ENCODE measurements at regions not wholly inside any gene's neighbourhood (a gene's known extent, or its start where the extent isn't known, plus 50 kb on each side); places are given as distances from the start of the nearest gene placed in this dataset.
"Not testable (repeated sequence)": the region's sequence is repeated elsewhere in the genome, so short reads cannot be mapped to it uniquely, and the experiment has no call there.

- DNase-seq (ENCODE audit: low spot score) = no peak
Measured at GRCh38 chr3:18236726-18237125, 188.4 kb downstream of the SATB1 start.

DNA sequence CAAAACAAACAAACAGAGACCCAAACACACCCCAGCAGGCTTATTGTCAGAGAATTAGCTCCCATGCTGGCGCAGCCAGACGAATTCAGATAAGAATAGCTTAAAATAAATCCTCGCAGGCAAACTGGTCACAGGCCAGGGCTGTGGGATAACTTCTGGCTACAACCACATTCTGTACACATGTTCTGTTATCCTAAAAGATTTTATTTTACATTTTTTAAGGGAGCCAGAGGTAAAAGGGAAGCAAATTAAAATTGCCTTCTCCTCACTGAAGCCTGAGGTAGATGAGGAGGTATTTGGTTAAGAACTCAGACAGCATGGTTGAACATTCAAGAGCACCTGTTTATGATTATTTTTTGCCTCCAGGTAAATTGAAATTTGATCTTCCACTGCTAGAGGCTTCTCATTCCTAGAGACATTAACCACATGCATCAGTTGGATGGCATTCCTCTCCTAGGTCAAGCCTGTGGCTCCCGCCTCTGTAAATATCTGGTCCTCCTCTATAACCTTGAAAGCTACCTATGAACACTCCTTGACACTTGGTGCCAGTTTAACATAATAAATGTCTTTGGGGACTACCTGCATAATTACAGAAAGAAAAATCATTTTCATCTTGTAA is 190.3 kb downstream of the SATB1 start:
- no peak for DNase-seq (ENCODE audit: low spot score)

DNA sequence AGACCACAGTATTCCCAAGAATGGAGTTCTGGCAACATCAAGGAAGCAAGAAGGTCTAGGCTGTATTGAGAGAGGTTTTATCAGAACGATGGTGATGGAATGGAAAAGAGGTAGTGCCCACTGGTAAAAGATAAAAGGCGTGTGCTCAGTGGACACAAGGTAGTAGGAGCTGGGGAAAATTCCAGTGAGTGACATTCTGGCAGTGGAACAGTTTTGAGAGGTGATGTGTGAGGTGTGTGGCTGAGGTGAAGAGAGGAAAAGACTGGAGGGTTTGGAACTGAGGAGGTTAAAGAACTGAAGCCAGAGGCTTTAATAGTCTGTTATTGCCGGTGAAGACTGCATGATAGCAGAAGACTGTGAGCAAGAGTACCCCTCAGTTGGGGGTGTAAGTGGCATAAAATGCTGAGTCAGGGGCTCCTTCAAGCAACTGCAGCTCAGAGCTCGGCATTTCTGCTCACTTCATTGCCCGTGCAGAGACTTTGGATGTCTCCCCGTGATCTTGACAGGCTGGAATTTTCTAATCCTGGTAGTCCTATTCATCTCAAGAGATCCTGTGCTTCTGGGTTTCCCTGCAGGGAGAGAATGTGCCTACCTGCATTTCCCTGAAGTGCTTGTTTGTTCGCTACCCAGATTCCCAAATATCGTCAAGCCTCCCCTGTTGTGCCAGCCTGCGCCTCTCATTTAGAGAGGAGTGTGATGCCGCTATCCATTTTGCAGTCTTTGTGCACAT is 191.0 kb downstream of the SATB1 start:
- no peak for DNase-seq (ENCODE audit: low spot score)

DNA sequence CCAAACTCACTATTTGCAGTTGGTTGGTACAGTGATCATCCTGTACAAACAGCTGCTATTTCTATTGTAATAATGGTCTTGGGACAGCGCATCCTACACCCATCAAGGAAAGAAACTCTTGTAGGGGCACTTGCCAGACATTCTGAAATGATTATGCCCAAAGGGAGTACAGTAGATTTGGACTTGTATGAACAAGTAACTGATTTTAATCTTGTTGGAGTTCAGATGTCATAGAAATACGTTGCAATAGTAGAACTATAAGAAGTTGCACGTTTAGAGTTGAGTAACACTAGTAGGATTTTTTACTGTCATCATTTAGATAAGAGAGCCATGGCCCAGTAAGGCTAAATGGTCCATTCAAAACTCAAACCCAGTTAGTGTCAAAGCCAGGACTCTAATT is 192.8 kb downstream of the SATB1 start:
- no peak for DNase-seq (ENCODE audit: low spot score)

GRCh38 chr3:18228060-18228459 is 197.1 kb downstream of the SATB1 start:
- DNase-seq (ENCODE audit: low spot score) = no peak

GRCh38 chr3:18225709-18226108 is 199.4 kb downstream of the SATB1 start:
- DNase-seq (ENCODE audit: low spot score) = no peak

DNA sequence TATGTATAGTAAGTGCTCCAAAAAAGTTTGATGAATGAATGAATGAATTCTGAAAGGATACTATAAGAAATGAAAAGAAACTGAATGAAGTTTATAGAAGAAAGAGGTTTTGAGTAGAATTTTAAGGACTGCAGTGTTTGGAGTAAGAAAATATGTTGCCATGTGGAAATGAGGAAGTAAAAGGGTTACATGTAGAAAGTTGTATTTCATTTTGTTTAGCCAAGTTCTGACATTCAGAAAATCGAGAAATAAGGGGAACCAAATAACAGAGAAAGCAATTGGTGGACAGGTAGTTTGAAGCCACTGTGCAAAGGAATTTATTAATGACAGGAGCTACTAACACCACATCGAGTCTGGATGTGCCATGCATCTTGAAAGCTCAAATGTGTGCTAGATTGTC is 200.7 kb downstream of the SATB1 start:
- DNase-seq (ENCODE audit: low spot score) = no peak

GRCh38 chr3:18223974-18224373 is 201.2 kb downstream of the SATB1 start:
- no peak for DNase-seq (ENCODE audit: low spot score)

- no peak for DNase-seq (ENCODE audit: low spot score)
Measured at GRCh38 chr3:18223571-18223970, 201.6 kb downstream of the SATB1 start.

DNA sequence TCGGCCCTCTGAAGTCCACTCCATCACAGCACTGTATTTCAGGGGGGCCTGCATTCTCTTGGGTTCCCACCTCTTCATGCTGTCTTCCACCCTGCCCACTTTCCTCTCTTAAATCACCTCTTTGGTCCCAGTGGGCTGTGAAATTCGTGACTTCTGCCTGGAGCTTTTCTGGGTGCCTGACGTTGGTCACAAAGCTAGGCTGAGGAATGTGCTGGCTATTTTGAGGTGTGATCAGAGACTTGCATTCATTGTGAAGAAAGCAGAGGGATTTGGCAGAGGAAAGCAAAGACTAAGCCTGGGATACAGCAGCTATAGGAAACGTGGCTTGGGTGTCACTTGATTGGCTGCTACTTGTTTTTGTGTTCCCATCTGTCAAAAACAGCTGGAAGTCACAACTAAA is 202.5 kb downstream of the SATB1 start:
- no peak for DNase-seq (ENCODE audit: low spot score)

DNA sequence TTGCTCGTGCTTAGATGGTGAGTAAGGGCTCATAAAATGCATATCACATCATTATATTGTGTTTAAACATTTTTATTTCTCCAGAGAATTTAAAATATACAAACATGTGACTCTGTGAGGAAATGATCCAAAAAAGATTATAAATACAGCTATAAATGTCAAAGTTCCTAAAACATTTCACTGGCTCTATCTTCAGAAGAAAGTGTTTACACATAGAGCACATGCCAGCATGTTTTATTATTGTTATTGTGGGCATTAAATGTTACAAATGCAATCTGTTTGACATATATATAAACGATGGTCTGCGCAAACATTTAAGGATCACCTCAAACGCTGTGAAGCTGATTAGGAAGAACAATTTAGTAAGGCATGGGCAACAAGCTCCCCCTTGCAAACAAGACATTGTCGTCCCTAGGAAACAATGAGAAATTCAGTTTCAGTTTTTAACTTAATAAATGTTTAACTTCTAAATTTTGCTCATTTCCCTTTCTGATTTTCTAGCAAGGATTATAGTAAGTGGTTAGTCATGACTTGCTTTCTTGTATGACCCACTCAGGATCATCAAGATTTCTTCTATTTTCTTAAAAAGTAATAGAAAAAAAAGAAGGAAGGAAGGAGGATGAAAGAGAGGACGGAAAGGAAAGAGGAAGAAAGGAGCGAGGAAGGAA is 207.5 kb downstream of the SATB1 start:
- no peak for DNase-seq (ENCODE audit: low spot score)

DNA sequence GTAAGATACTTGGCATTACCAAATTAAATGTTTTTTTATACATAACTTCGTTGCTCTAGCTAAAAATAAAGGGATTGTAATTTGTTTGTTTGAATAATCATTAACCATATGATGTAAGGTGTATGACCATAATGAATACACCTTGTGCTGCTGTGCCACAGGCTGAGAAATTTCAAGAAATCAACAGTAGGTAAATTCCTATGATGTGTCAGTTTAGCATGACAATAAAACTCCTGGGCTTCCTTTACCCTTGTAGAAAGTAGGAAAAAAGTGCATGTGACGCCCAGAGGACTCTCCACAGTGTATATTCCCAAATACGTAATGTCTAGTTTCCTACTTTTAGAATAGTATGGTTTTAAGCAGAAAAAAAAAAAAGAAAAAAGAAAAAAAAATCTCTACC is 208.1 kb downstream of the SATB1 start:
- no peak for DNase-seq (ENCODE audit: low spot score)

GRCh38 chr3:18215639-18216038 is 209.5 kb downstream of the SATB1 start:
- no peak for DNase-seq (ENCODE audit: low spot score)

- no peak for DNase-seq (ENCODE audit: low spot score)
Measured at GRCh38 chr3:18211116-18211515, 214.0 kb downstream of the SATB1 start.

DNA sequence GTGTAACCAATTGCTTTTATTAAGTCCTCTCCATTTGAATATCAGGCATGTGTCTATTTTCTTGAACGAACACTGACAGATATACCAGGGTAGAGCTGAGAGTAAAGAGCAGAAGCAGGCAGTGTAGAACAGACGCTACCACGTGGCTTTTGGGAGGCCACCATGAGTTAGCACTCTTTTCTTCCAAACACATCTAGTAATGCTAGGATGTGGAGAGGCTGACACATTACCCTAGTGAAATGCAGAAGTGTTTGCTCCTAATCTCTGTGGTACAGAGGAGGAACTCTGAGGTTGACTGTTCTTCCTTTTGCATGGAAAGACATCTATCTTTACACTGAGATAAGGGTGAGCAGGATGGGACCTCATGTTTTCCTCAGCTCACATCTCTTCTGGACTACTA is 216.3 kb downstream of the SATB1 start:
- no peak for DNase-seq (ENCODE audit: low spot score)

GRCh38 chr3:18208091-18208490 is 217.0 kb downstream of the SATB1 start:
- DNase-seq (ENCODE audit: low spot score) = no peak

GRCh38 chr3:18207226-18207625 is 217.9 kb downstream of the SATB1 start:
- DNase-seq (ENCODE audit: low spot score) = no peak

GRCh38 chr3:18205701-18206100 is 219.4 kb downstream of the SATB1 start:
- DNase-seq (ENCODE audit: low spot score) = not testable (repeated sequence)

DNA sequence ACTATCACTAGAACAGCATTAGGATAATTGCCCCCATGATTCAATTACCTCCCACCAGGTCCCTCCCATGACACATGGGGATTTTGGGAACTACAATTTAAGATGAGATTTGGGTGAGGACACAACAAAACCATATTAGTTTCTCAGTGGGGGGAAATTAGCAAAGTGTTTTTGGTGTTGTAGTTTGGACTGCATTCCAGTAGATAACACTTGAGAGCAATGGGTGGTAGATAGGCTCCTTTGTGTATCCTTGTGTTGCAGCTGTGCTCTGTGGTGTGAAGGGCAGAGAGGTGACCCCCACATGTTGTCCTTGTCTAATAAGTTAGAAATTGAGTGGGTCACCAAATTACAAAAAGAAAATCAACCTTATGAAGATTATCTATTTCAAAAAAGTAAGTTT is 223.8 kb downstream of the SATB1 start:
- no peak for DNase-seq (ENCODE audit: low spot score)

- DNase-seq (ENCODE audit: low spot score) = no peak
Measured at GRCh38 chr3:18199757-18200156, 225.4 kb downstream of the SATB1 start.

- no peak for DNase-seq (ENCODE audit: low spot score)
Measured at GRCh38 chr3:18195836-18196235, 229.3 kb downstream of the SATB1 start.

DNA sequence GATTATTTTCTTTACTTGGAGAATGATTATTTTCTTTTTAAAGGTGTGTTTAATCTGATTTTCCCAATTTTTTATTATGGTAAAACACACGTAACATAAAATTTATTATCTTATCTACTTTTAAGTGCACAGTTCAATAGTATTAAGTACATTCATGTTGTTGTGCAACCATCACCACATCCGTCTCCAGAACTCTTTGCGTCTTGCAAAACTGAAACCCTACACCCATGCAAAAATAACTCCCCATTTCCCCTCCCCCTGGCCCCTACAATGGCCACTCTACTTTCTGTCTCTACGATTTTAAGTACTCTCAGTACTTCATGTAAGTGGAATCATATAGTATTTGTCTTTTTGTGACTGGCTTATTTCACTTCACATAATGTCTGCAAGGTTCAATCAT is 230.7 kb downstream of the SATB1 start:
- DNase-seq (ENCODE audit: low spot score) = no peak

DNA sequence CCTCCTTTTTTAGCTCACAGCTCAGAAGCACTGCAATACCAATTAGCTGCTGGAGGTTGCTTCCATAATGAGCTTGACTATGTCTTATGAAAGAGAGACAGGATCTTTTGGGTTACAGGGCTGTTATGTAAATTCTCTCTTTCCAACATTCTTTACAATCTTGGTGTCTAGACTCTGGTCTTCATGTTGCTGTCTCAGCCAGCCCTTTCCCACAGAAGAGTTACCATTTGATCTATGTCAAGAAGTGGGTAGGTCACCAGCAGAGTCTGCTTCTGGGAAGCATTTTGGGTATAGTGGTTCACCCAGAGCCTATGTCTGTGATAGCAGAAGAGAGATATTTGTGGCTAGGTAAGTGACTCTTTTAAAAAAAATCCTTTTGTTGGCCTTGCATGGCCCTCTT is 234.5 kb downstream of the SATB1 start:
- DNase-seq (ENCODE audit: low spot score) = no peak

Measured in AG08396 (cell line).